H1 (cell line): ENCODE measurements at regions not wholly inside any gene's neighbourhood (a gene's known extent, or its start where the extent isn't known, plus 50 kb on each side); places are given as distances from the start of the nearest gene placed in this dataset.

Experiments
- CTCF ChIA-PET: fragments of 300-600 bp; sonication (Branson Sonifier 250); formaldehyde crosslinking; loops from one replicate; lab custom pipeline; 2021; ENCODE audit not compliant: partially characterized antibody; lab: Charles Lee
- POLR2A ChIA-PET: fragments of 300-600 bp; sonication (Branson Sonifier 250); formaldehyde crosslinking; loops from one replicate; lab custom pipeline; 2021; ENCODE audit warnings: inconsistent platforms; ENCODE audit not compliant: partially characterized antibody; lab: Charles Lee
- DNase-seq, 2 experiments: peaks; one replicate each; pipeline versions ENCODE4 v3.0.0 to v3.0.0-alpha.2; 2010 to 2022; ENCODE audit warnings: low spot score in 2 of 2, low read depth in 1 of 2, mixed read lengths in 1 of 2
- FAIRE-seq: peaks from 2 replicates; lab custom pipeline; 2011; peaks lifted over from hg19 to GRCh38; lab: Jason Lieb, UNC
- H2AFZ ChIP-seq: 2 replicates; pipeline ENCODE4 v1.8.1; 2012; ENCODE audit warnings: low read length, inconsistent platforms
- H2AK5ac ChIP-seq: 2 replicates; pipeline ENCODE4 v1.6.1; 2013; ENCODE audit warnings: low read depth, low read length
- H2BK120ac ChIP-seq: replicated peaks from 2 replicates; pipeline ENCODE3; 2013; ENCODE audit warnings: low read depth, low read length, inconsistent platforms
- H2BK12ac ChIP-seq: 2 replicates; pipeline ENCODE4 v1.6.1; 2013; ENCODE audit warnings: low read depth, low read length
- H2BK15ac ChIP-seq: 2 replicates; pipeline ENCODE4 v1.6.1; 2013; ENCODE audit warnings: low read length
- H2BK20ac ChIP-seq: 2 replicates; pipeline ENCODE4 v1.6.1; 2013; ENCODE audit warnings: low read length
- H2BK5ac ChIP-seq: 2 replicates; pipeline ENCODE4 v1.6.1; 2013; ENCODE audit warnings: low read depth, low read length
- H3K14ac ChIP-seq: 2 replicates; pipeline ENCODE4 v1.6.1; 2013; ENCODE audit warnings: inconsistent platforms; ENCODE audit not compliant: insufficient read length
- H3K18ac ChIP-seq: 2 replicates; pipeline ENCODE4 v1.6.1; 2013; ENCODE audit warnings: low read length; ENCODE audit errors: extremely low read depth
- H3K23ac ChIP-seq: 2 replicates; pipeline ENCODE4 v1.6.1; 2013; ENCODE audit warnings: inconsistent platforms; ENCODE audit not compliant: insufficient read length
- H3K23me2 ChIP-seq: 2 replicates; pipeline ENCODE4 v1.6.1; 2013; ENCODE audit warnings: low read depth, low read length
- H3K27ac ChIP-seq: 2 replicates; pipeline ENCODE4 v1.6.1; 2011; ENCODE audit warnings: low read depth, low read length, inconsistent platforms
- H3K27me3 ChIP-seq, 4 experiments: replicated peaks in 1 of 4; 1 replicate in 1 of 4; 2 replicates in 3 of 4; pipeline versions ENCODE4 v1.6.1 to v1.8.1; 2011 to 2013; ENCODE audit warnings: low read length in 3 of 4, mild to moderate bottlenecking in 3 of 4, inconsistent platforms in 2 of 4, mixed read lengths in 2 of 4, moderate library complexity in 1 of 4; ENCODE audit not compliant: control insufficient read depth in 3 of 4, insufficient read depth in 3 of 4; ENCODE audit errors: extremely low read depth in 1 of 4
- H3K36me3 ChIP-seq, 4 experiments: 2 replicates each; pipeline versions ENCODE4 v1.6.1 to v1.8.1; 2011 to 2013; ENCODE audit warnings: mild to moderate bottlenecking in 4 of 4, low read length in 3 of 4, moderate library complexity in 2 of 4, control low read depth in 1 of 4, inconsistent platforms in 1 of 4; ENCODE audit not compliant: insufficient read depth in 4 of 4, control insufficient read depth in 2 of 4
- H3K4ac ChIP-seq: replicated peaks from 2 replicates; pipeline ENCODE3; 2013; ENCODE audit warnings: low read length, low read depth, mixed read lengths, inconsistent platforms; ENCODE audit not compliant: insufficient read length
- H3K4me1 ChIP-seq, 4 experiments: replicated peaks in 1 of 4; 1 replicate in 1 of 4; 2 replicates in 3 of 4; pipeline versions ENCODE4 v1.6.1 to v1.8.1; 2011 to 2013; ENCODE audit warnings: low read length in 3 of 4, inconsistent platforms in 2 of 4, mixed read lengths in 1 of 4; ENCODE audit not compliant: insufficient read depth in 4 of 4, control insufficient read depth in 3 of 4
- H3K4me2 ChIP-seq, 2 experiments: 2 replicates each; pipeline versions ENCODE4 v1.6.1 to v1.8.1; 2011 to 2013; ENCODE audit warnings: low read depth in 2 of 2, low read length in 2 of 2, control low read depth in 1 of 2, inconsistent platforms in 1 of 2, mild to moderate bottlenecking in 1 of 2; ENCODE audit not compliant: insufficient read depth in 1 of 2
- H3K4me3 ChIP-seq, 4 experiments: fragments of 200-600, 300-600 bp in 1 of 4; sonication (generic), shearing (Covaris generic), sonication (Bioruptor Twin) in 1 of 4; 2 replicates each; pipeline versions ENCODE4 v1.5.1 to v1.8.1; 2011 to 2016; ENCODE audit warnings: low read length in 4 of 4, low read depth in 3 of 4, control low read depth in 2 of 4, inconsistent platforms in 2 of 4, mild to moderate bottlenecking in 2 of 4, mixed read lengths in 1 of 4, moderate library complexity in 1 of 4; ENCODE audit not compliant: insufficient read depth in 2 of 4; ENCODE audit errors: extremely low read depth in 1 of 4
- H3K56ac ChIP-seq: replicated peaks from 2 replicates; pipeline ENCODE3; 2013; ENCODE audit warnings: low read depth, mild to moderate bottlenecking, mixed read lengths, low read length, inconsistent platforms; ENCODE audit not compliant: insufficient read length
- H3K79me1 ChIP-seq: 2 replicates; pipeline ENCODE4 v1.6.1; 2013; ENCODE audit warnings: low read depth, low read length, control low read depth
- H3K79me2 ChIP-seq, 2 experiments: 2 replicates each; pipeline versions ENCODE4 v1.6.1 to v1.8.1; 2012 to 2013; ENCODE audit warnings: low read length in 2 of 2, mild to moderate bottlenecking in 2 of 2, inconsistent platforms in 1 of 2; ENCODE audit not compliant: insufficient read depth in 2 of 2, control insufficient read depth in 1 of 2
- H3K9ac ChIP-seq, 4 experiments: replicated peaks in 1 of 4; 1 replicate in 1 of 4; 2 replicates in 3 of 4; pipeline versions ENCODE4 v1.6.1 to v1.8.1; 2011 to 2013; ENCODE audit warnings: low read depth in 3 of 4, low read length in 3 of 4, control low read depth in 2 of 4, mild to moderate bottlenecking in 2 of 4, moderate library complexity in 2 of 4, inconsistent platforms in 1 of 4; ENCODE audit errors: extremely low read depth in 1 of 4
- H3K9me3 ChIP-seq, 2 experiments: 2 replicates each; pipeline versions ENCODE4 v1.6.1 to v1.8.1; 2012 to 2013; ENCODE audit warnings: mild to moderate bottlenecking in 2 of 2, moderate library complexity in 2 of 2, control low read depth in 1 of 2, inconsistent platforms in 1 of 2, low read depth in 1 of 2, low read length in 1 of 2, mixed read lengths in 1 of 2; ENCODE audit not compliant: insufficient read depth in 2 of 2
- H4K20me1 ChIP-seq, 2 experiments: replicated peaks in 1 of 2; 2 replicates each; pipeline versions ENCODE3 to v1.8.1; 2011 to 2013; ENCODE audit warnings: inconsistent platforms in 2 of 2, low read length in 2 of 2, mild to moderate bottlenecking in 1 of 2; ENCODE audit not compliant: insufficient read depth in 2 of 2, control insufficient read depth in 1 of 2
- H4K5ac ChIP-seq: 2 replicates; pipeline ENCODE4 v1.6.1; 2013; ENCODE audit warnings: low read length, low read depth, mixed read lengths, inconsistent platforms; ENCODE audit not compliant: insufficient read length
- H4K8ac ChIP-seq: 2 replicates; pipeline ENCODE4 v1.8.0; 2013; ENCODE audit warnings: mild to moderate bottlenecking, moderate library complexity, low read length, inconsistent platforms; ENCODE audit not compliant: insufficient read depth; ENCODE audit errors: extremely low read depth
- H4K91ac ChIP-seq: replicated peaks from 2 replicates; pipeline ENCODE3; 2013; ENCODE audit warnings: low read length, mixed read lengths, inconsistent platforms; ENCODE audit not compliant: insufficient read length
- BACH1 ChIP-seq: IDR thresholded peaks from 2 replicates; pipeline ENCODE4 v1.6.1; 2012; ENCODE audit warnings: low read length, improper control_type of control experiment
- CBX5 ChIP-seq: fragments of 300-800, 300-1000 bp; sonication (generic); IDR thresholded peaks from 2 replicates; pipeline ENCODE4 v1.7.1; 2016; ENCODE audit warnings: antibody characterized with exemption, low read length, low read depth
- WGBS, 2 experiments: shearing (Covaris generic) in 1 of 2; methylation state at CpG; one replicate each; pipeline versions ENCODE4 v1.1.6 to v1.1.7; 2013 to 2015; ENCODE audit warnings: low lambda C conversion rate in 2 of 2, mixed read lengths in 2 of 2, inconsistent platforms in 1 of 2, low coverage in 1 of 2, missing lambda C conversion rate in 1 of 2; ENCODE audit not compliant: insufficient replicate concordance in 2 of 2, insufficient coverage in 1 of 2, insufficient read length in 1 of 2; ENCODE audit errors: extremely low coverage in 1 of 2, missing lambda C conversion rate in 1 of 2; 5-methylcytosine and 5-hydroxymethylcytosine counted together

DNA sequence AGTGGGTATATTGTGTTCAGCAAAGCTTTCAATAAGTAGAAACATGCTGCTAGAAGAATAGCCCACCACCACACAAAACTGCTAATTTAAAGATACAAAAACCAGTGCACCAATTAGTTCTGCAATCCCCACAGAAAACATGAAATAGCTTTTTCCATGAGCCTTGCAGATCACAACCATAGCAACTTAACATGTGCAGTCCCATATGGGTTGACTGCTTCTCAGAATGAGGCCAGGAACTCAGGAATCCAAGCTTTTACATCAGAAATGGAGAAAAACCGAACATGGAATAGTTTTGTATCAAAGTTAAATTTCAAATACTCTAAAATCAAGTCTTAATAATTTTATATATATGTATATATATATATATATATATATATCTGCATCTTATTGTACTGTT lies 66.6 kb upstream of the IQCM start:
- no peak overlapping the region for H2AFZ ChIP-seq
- no peak overlapping the region for H4K8ac ChIP-seq
- no peak overlapping the region for H4K91ac ChIP-seq
- H3K4ac ChIP-seq, result no peak overlapping the region
- no peak overlapping the region for H3K56ac ChIP-seq
- H3K18ac ChIP-seq, result no peak overlapping the region
- no peak overlapping the region for H3K4me3 ChIP-seq
- 83% methylated on average over 1 of the region's 1 CpG; no CpG with 5 or more reads in 1 of the 2 experiments for WGBS, 2 experiments
- TF ChIP-seq CBX5 (no peak), BACH1 (no peak)
- ChIA-PET CTCF (no interaction called here), POLR2A (interaction anchor here (1.0 kb wide), 1 partner anchor 9 kb away, joined by 3 read pairs; no protein-coding TSS in a partner anchor)
- H3K27me3 ChIP-seq, result no peaks in the 10 kb centered on the region
- no peaks in the 10 kb centered on the region; the same call in 1 of the 2 replicates for H3K23me2 ChIP-seq
- H3K9me3 ChIP-seq, result no peaks in the 10 kb centered on the region
- no peak overlapping the region for H3K4me2 ChIP-seq
- no peak overlapping the region for H3K9ac ChIP-seq
- H3K79me2 ChIP-seq, result no peaks in the 10 kb centered on the region
- DNase-seq, result no peak
- H3K14ac ChIP-seq, result no peak overlapping the region
- H3K23ac ChIP-seq, result no peak overlapping the region
- no peak for FAIRE-seq
- H2BK5ac ChIP-seq, result no peak overlapping the region
- no peak overlapping the region for H2BK12ac ChIP-seq
- H3K79me1 ChIP-seq, result no peaks in the 10 kb centered on the region
- no peak overlapping the region for H2BK15ac ChIP-seq
- H3K27ac ChIP-seq, result no peak overlapping the region
- no peak overlapping the region for H2BK120ac ChIP-seq
- no peak overlapping the region for H4K5ac ChIP-seq
- no peak overlapping the region for H2BK20ac ChIP-seq
- H4K20me1 ChIP-seq, result no peaks in the 10 kb centered on the region
- no peaks in the 10 kb centered on the region for H3K36me3 ChIP-seq
- no peaks in the 10 kb centered on the region for H3K4me1 ChIP-seq
- no peak overlapping the region for H2AK5ac ChIP-seq
